HT-29 (cell line): ENCODE measurements at regions not wholly inside any gene's neighbourhood (a gene's known extent, or its start where the extent isn't known, plus 50 kb on each side); places are given as distances from the start of the nearest gene placed in this dataset.
"Not testable (repeated sequence)": the region's sequence is repeated elsewhere in the genome, so short reads cannot be mapped to it uniquely, and the experiment has no call there.

Experiments used
- DNase-seq: peaks from one replicate; pipeline ENCODE4 v3.0.0-alpha.2; 2015; ENCODE audit warnings: low spot score

DNA sequence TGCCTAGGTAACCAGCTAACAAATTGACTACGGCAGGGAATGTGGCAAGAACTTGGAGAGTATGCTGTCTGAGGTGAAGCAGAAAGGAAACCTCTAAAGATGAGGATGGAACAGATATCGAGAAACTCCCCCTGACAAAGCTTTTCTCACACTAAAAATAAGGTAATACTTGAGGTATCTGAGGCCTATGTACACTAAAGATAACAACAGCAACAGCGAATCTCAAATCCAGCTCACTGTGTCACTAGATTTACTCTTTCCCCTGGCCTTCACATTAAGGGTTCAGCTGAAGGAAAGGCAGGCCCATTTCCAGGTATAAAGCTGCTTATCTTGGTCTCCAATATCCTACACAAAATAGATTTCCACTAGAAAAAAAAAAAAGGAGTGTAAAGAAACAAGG, 518.0 kb downstream of the KCNT2 start:
- no peak for DNase-seq

DNA sequence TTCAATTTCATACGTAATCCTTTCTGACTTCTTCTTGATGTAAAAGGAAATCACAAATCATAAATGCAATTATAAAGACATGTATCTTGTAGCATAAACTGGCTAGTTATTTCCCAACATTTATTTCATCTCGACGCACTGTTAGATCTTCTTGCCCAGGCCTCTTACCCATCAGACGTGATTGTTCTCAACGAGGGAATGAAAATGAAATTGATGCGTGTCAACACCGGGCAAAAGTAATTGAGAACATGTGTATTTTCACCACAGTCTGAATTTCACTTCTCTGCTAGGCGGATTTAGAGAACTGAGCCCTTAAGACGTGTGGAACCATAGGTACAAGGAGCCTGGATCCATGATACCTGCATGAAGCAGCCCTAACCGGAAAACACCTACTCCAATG, 519.7 kb downstream of the KCNT2 start:
- no peak for DNase-seq

DNA sequence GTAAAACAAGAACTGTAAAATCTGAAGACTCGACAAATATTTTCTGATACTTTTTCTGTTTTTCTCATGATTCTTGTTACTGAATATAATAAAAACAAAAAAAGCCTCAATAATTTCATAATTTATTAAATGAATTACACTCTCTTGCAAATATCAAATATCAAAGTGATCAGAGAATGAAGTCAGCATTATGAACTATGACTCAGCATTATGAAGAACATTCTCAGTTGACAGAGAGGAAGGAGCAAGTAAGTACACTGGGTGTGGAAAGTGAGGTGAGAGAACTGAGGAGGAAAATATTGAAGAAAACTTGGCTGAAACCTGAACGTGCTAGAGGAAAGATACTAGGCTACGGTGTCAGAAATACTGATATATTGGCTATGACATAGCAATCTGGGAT, 529.5 kb downstream of the KCNT2 start:
- DNase-seq = peak; percentile 20

DNA sequence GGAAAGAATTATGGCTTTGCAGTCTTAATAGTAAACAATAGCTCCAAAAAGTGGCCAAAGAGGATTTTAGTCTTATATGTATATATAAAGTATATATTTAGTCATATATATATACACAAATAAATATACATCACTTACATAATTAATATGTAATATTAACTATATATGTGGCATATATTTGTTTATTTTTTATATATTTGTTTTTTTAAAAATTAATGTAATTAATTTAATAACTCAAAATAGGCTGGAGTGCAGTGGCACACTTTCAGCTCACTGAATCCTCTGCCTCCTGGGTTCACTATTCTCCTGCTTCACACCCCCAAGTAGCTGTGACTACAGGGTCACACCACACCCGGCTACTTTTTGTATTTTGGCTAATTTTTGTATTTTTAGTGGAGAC, 532.6 kb downstream of the KCNT2 start:
- DNase-seq = no peak

DNA sequence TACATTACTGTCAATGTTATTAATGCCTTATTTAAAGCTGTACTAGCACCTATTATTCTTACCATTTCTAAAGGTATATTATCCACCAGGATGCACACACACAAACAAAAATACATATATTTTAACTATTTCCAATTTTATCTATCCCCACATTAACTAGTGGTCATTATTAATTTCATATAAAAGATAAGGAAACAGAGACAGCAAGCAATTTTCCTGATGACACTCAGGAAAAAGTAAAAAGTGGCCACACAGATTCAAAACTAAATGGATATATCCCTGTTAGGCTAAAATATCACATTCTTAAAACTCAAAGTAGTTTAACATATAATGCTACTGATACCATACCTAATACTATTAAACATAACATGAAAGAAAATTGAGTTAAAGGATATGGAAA, 534.1 kb downstream of the KCNT2 start:
- DNase-seq = no peak

DNA sequence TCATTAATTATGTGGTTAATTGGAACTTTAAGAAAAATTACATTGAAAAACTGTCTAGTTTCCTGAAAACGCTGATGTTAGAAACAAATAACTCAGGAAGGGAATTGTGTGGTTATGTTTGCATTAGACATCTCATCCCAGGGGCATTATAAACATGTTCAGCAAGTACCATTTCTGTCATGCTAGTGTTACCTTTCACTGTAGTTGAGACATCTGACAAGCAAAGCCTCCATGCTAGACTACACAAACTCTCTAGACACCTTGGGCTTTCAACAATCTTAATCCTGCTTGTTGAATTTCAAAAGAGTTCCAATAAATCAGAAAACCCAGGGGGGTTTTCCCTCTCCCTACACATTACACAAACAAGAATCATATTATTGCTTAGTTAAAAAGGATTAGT, 536.8 kb downstream of the KCNT2 start:
- no peak for DNase-seq

DNA sequence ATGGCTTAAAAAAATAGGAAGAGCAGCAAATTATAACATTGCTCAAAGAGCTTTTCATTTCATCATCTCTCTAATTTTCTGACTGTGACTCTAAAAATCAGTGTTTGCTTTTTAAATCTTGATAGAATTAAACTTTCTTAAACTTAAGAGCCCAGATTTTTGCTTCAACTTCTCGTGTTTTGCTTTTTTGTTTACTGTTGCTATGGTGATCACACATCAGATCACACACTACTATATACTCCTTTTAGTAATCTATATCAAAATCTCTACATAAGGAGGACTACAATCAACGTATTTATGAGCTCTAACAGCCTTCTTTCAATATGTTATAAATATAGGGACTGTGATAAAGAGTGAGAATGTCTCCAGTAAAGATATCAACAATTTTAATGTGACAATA, 537.3 kb downstream of the KCNT2 start:
- peak; percentile 53 for DNase-seq

DNA sequence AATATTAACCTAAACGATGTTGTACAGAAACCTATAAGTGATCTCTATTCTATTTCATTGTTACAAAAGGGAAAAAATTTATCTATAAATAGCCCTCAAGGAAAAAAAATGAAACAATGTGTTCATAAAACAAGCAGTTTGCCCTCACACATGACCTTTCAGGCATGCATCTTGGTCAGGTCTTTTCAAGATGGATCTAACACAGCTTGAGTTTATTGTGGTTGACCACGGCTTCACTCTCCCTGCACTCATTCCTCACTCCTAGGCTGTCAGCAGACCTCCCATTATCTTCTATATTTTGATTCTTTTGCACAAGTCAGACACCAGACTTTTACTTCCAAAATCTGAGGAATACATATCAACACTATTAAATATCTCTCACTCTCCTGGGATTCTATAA, 544.3 kb downstream of the KCNT2 start:
- no peak for DNase-seq

DNA sequence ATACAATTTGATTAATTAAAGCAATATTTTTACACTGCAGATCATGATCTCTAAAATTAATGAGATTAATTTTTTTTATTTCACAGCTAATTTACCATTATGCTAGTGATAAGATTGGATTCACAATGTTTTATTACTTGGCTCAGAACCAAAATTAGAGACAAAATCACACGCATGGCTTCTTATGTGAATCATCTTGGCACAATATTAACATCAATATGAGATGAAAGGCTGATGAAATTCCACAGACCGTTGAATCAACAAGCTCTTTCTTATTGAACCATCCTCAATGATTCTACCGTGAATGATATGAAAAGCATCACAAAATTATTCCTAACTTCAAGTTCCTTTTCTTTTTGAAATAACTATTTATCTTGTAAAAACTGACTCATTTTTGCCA, 544.9 kb downstream of the KCNT2 start:
- peak; percentile 38 for DNase-seq

DNA sequence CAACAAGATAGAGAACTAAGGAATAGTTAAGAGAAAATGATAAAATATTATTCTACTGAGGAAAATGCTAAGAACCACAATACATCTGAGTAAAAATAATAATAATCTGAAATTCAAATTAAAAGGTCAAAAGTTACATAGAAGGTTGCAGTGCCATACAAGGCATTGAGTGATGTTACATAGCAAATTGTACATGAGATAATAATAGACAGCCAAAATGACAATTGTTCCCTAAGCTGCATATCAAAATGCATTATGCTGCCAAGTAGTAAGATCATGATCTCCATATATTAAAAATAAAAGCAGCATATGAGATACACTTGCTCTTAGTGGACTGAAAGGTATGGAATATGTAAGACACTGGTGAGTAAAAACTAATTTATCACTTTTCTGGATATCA, 547.7 kb downstream of the KCNT2 start:
- no peak for DNase-seq

DNA sequence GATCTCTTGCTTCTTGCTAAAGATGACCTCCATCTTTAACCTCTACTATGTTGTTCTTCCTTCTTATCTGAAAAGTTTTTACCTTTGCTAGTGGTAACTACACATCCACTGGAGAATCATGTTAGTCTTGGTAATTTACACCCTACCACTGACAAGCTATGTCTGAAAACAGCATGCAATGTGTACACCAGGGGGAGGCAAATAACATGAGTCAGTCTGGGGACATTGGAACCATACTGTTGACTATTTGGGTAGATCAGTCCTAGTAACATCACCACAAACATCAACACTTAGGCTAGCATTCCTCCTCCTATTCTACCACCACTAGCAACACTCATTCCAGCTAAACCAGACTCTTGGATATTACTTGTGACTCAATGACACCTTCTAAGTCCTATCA, 549.0 kb downstream of the KCNT2 start:
- DNase-seq = peak; percentile 31

DNA sequence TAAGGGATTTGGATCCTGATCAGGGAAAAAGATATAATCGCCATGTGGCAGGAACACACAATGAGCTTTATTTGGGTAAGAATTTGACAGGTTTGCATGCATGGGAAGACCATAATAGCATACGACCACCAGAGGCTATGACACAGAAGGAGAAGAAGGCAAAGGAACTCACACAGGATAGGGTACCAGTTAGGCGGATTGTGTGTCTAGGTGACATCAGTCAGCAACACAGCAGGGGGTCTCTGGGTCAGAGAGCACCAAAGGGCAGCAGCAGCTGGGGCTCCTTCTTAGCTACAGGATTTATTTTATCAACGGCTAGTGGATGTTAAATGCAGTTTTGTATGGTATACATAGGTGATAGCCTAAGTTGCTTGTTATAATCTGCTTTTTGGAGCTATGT, 551.3 kb downstream of the KCNT2 start:
- DNase-seq = no peak

DNA sequence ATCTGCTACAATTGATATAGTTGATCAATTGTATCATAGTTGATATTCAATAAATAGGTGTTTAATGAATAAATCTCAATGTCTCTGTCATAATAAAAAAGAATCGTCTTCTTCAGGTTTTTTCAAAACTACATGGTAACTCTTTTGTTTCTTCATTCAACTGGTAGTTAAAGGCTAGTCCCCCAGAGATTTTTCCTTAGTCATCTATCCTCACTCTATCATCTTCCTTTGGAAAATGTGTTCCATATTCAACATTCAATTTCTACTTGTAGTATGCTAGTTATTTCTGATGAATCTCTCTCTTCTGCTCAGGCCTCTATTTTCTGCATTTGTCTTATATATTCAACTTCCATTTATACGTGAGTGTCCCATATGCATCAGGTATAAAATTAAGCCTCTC, 558.8 kb downstream of the KCNT2 start:
- no peak for DNase-seq

DNA sequence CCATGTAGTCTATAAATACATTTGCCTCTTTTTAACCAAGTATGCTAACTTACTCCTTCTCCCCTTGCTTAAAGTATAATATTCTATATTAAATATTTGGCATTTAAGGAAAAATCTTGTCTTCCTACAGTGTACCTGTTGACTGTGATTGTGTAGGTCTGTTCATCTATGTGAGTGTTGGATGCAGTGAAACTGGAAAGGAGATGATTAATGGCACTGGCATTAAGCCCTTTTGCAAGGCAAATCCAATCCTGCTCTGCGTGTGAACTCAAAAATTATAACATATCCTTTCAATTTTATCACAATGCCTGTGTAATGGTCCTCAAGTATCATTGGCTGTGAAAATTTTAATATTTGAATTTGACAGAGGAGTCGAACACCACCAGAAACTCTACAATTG, 565.0 kb downstream of the KCNT2 start:
- DNase-seq = no peak

DNA sequence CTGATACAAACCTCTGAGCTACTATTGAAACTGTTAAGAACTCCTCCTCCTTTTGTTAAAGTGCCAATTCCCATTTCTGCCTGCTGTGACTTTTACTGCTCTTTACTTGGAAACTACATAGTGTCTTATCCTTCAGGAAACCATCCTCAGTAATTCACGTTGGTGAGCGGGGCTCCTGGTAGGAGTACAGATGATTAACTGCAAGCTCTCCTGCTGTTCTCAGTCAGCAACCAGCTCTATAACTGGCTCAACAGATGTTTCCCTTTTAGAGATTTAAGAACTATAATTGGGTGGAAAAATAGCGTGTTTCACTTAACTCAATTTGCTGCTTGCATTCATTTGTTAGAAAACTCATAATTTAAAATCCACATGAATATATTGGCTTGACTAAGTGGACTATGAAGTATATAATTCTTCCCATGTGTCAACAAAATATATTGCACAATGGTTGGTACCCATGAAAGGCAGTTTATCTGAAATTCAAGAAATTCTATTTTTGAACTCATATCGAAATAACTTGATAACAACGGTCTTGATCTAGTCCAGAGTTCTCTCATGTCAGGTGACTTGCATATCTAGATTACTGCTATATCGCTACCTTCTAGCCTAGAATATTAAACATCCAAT, 574.0 kb downstream of the KCNT2 start:
- no peak for DNase-seq

DNA sequence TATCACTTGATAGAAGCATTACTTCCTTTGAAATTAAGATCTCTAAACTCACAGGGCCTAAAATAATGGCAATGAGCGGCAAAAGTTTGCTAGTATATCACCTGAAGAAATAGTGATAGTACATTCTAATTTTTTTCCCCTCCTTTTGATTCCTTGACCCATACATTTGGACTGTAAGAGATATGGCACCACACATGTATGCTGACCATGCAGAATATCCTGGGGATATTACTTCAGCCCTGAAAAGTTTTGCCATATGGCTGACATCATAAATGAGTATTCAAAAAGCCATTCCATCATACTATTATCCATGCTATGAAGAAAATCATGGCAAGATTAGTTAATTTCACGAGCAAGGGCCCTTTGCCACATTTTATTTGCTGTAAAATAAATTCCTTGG, 576.9 kb downstream of the KCNT2 start:
- DNase-seq = not testable (repeated sequence)

DNA sequence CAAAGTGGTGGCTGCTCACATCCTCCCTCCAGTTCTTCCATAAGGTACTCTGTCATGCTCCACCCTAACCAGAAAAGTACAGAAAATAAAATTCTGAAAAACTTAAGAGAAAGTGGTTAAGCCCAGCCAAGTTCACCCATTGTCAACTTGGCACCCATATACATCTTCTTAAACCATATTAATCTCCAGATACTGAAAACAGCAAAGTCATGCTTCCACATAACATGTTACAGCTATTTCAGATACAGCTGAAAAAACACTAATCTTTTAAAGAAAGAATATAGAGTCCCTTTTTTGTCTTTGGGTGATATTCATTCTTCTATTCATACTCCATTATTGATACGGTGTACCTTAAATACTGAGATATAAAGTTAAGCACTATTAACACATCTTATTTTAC, 577.8 kb downstream of the KCNT2 start:
- no peak for DNase-seq

DNA sequence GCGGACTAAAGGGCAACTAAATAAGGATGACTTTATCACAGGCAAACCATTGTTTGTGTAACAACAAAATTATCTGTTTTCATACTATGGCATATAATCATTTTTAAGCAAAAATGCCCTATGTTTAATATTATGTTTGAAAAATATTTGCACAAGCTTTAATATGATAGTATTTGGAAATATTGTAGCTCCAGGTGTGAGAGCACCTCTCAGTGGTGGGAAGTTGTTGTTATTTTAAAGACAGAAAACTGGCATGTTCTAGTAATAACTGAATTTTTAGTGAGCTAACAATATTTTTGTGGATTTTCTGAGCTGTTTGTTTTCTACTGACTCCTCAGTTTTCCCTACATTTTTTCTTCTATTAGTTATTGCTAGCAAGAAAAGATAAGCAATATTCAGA, 578.8 kb downstream of the KCNT2 start:
- DNase-seq = peak; percentile 10

DNA sequence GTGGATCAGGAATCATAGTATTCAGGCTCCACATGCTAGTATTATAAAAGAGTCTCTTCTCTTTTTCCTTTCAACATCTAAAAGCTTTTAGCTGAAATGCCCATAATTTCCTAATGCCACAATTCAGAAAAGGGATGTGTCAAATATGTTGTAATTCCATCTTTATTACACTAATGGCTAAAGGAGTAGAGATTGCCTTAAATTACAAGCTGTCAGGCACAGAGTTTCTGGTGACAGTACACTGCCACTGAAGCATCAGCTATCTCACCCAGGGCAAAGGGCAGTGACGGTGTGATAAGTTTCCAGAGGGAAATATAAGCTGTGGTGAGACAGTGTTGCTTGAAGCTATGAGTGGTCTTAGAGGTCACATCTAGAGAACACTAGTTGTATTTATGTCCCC, 581.1 kb downstream of the KCNT2 start:
- no peak for DNase-seq

DNA sequence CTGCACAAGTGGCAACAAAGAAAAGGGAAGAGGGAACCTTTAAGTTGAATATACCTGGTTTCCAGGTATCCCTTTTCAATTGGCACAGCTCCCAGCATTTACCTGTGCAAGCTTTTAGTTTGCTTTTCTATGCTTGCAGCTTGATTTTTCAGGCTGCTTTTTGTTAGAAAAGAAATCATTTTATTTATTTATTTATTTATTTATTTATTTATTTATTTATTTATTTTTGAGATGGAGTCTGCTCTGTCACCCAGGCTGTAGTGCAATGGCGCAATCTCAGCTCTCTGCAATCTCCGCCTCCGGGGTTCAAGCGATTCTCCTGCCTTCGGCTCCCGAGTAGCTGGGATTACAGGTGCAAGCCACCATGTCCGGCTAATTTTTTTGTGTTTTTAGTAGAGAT, 587.1 kb downstream of the KCNT2 start:
- DNase-seq = not testable (repeated sequence)

DNA sequence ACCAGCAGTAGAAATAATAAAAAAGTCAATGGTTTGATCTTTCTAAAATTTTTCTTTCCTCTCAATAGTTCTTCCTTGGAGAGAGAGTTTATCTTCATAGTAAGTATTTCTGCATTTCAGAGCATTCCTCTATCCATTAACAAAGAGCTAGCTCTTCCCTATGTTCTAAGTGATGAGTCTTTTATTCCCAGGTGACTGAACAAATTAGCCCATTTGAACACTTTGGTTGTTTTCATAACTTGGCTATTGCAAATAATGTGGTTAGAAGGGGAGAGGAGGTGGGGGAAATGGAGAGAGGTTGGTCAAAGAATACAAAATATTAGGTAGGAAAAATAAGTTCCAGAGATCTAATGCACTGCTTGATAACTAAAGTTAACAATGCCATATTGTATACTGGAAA, 598.9 kb downstream of the KCNT2 start:
- DNase-seq = no peak

DNA sequence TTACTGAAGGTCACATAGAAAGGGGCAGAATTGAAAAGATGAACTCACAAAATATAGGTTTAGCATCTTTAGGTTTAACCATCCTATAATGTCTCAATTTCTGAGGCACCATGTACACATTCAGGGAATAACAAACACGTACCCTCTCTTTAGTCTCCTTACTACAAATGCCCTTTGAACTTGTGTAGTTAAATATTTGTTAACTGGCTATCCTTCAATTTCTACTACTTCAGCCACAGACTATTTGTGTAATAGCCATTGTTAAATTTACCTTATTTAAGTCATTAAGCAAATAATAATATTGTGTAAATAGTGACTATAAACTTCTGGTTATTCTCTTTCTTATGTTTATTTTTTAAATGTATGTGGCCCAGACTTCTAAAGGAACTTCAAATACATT, 600.5 kb downstream of the KCNT2 start:
- no peak for DNase-seq

DNA sequence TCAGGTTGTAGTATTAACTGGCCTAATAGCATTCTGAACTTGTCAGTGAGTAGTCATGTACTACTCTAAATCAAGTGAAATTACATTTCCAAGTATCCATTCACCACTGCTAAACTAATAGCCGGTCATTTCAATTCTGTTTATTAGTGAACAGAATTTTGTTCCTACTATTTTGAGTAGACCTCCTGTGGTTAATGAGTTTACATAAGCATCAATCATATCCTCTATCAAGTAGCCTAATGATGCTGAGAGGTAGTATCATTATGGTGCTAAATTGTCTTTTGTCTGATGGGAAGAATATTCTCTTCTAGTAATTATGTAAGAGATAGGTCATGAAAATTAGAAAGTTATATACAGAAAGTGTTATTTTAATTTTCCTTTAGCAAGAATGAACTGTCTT, 602.8 kb downstream of the KCNT2 start:
- no peak for DNase-seq

DNA sequence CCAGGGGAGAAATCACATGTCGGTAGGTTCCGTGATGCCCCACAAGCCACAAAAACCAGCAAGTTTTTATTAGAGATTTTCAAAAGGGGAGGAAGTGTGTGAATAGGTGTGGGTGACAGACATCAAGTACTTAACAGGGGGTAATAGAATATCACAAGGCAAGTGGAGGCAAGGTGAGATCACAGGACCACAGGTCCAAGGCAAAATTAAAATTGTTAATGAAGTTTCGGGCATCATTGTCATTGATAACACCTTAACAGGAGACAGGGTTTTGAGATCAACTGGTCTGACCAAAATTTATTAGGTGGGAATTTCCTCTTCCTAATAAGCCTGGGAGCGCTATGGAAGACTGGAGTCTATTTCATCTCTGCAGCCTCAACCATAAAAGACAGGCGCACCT, 603.9 kb downstream of the KCNT2 start:
- not testable (repeated sequence) for DNase-seq
